ENCODE measurements at regions not wholly inside any gene's neighbourhood (a gene's known extent, or its start where the extent isn't known, plus 50 kb on each side); places are given as distances from the start of the nearest gene placed in this dataset.
A peak's percentile ranks its signal among the peaks of the same experiment; 100 is the strongest.

GRCh38 chr1:223038288-223039006 is 104.6 kb downstream of the TLR5 start:
- no peak for DNase-seq
- Histone ChIP-seq H3K4me3 (ENCODE audit: low read depth, low read length) (no peak overlapping the region), H3K9me3 (no peaks in the 10 kb centered on the region), H3K36me3 (ENCODE audit: control insufficient read depth, insufficient read depth, low read length) (no peaks in the 10 kb centered on the region), H3K27me3 (replicated peaks; ENCODE audit: control insufficient read depth, insufficient read depth, low read length) (no peaks in the 10 kb centered on the region), H3K4me1 (peaks cover 4% of the 10 kb centered on the region; the same call in 1 of the 2 replicates)
- ChIA-PET POLR2A (no interaction called here), CTCF (no interaction called here)
- no TSS peak for BruUV-seq (replicated peaks)
- Mint-ChIP-seq H3K9me3 (ENCODE audit: unreplicated experiment) (no peaks in the 10 kb centered on the region), H3K4me1 (ENCODE audit: low read depth, unreplicated experiment) (no peaks in the 10 kb centered on the region), H3K36me3 (ENCODE audit: insufficient read depth, unreplicated experiment) (no peaks in the 10 kb centered on the region), H3K4me3 (ENCODE audit: unreplicated experiment) (no peak overlapping the region), H3K27me3 (ENCODE audit: insufficient read depth, unreplicated experiment) (no peaks in the 10 kb centered on the region), H3K27ac (ENCODE audit: unreplicated experiment) (no peak overlapping the region)
- intact Hi-C loops (cut with micrococcal nuclease; ENCODE audit: unreplicated experiment) = no loop called here
- TF ChIP-seq CTCF (IDR thresholded peaks at IDR 0.05; ENCODE audit: insufficient read depth in 1 of 2, low read depth in 1 of 2, low read length in 1 of 2, severe bottlenecking in 1 of 2, unreplicated experiment in 1 of 2) = no peak

- ChIA-PET POLR2A (no interaction called here), CTCF (no interaction called here)
- Histone ChIP-seq H3K9me3 (no peaks in the 10 kb centered on the region; the same call in 1 of the 2 replicates), H3K27me3 (replicated peaks; ENCODE audit: control insufficient read depth, insufficient read depth, low read length) (no peaks in the 10 kb centered on the region), H3K36me3 (ENCODE audit: control insufficient read depth, insufficient read depth, low read length) (no peaks in the 10 kb centered on the region), H3K4me3 (ENCODE audit: low read depth, low read length) (no peak overlapping the region), H3K4me1 (peaks cover 4% of the 10 kb centered on the region; the same call in 1 of the 2 replicates)
- Mint-ChIP-seq H3K4me3 (ENCODE audit: unreplicated experiment) (no peak overlapping the region), H3K36me3 (ENCODE audit: insufficient read depth, unreplicated experiment) (no peaks in the 10 kb centered on the region), H3K27me3 (ENCODE audit: insufficient read depth, unreplicated experiment) (no peaks in the 10 kb centered on the region), H3K9me3 (ENCODE audit: unreplicated experiment) (no peaks in the 10 kb centered on the region), H3K27ac (ENCODE audit: unreplicated experiment) (no peak overlapping the region), H3K4me1 (ENCODE audit: low read depth, unreplicated experiment) (no peaks in the 10 kb centered on the region)
- TF ChIP-seq CTCF (IDR thresholded peaks at IDR 0.05; ENCODE audit: insufficient read depth in 1 of 2, low read depth in 1 of 2, low read length in 1 of 2, severe bottlenecking in 1 of 2, unreplicated experiment in 1 of 2) = no peak
- no peak for DNase-seq
- intact Hi-C loops (cut with micrococcal nuclease; ENCODE audit: unreplicated experiment) = no loop called here
- no TSS peak for BruUV-seq (replicated peaks)
These were observed 103.1 kb downstream of the TLR5 start for GRCh38 chr1:223039990-223040389.

GRCh38 chr1:223041481-223041880 is 101.6 kb downstream of the TLR5 start:
- H3K27me3 ChIP-seq (replicated peaks; ENCODE audit: control insufficient read depth, insufficient read depth, low read length) = no peaks in the 10 kb centered on the region
- TF ChIP-seq CTCF (IDR thresholded peaks at IDR 0.05; ENCODE audit: insufficient read depth in 1 of 2, low read depth in 1 of 2, low read length in 1 of 2, severe bottlenecking in 1 of 2, unreplicated experiment in 1 of 2) = no peak
- no peak overlapping the region for H3K4me3 ChIP-seq (ENCODE audit: low read depth, low read length)
- Mint-ChIP-seq H3K27me3 (ENCODE audit: insufficient read depth, unreplicated experiment) (no peaks in the 10 kb centered on the region), H3K27ac (ENCODE audit: unreplicated experiment) (peak overlapping the region; percentile 14), H3K4me3 (ENCODE audit: unreplicated experiment) (no peak overlapping the region), H3K36me3 (ENCODE audit: insufficient read depth, unreplicated experiment) (peaks cover 5% of the 10 kb centered on the region), H3K4me1 (ENCODE audit: low read depth, unreplicated experiment) (peaks cover 7% of the 10 kb centered on the region), H3K9me3 (ENCODE audit: unreplicated experiment) (peaks cover 12% of the 10 kb centered on the region)
- BruUV-seq (replicated peaks) = no TSS peak
- POLR2A ChIA-PET = no interaction called here
- H3K36me3 ChIP-seq (ENCODE audit: control insufficient read depth, insufficient read depth, low read length) = no peaks in the 10 kb centered on the region
- intact Hi-C loops (cut with micrococcal nuclease; ENCODE audit: unreplicated experiment) = no loop called here
- peaks cover under 1% of the 10 kb centered on the region; the same call in 1 of the 2 replicates for H3K9me3 ChIP-seq
- CTCF ChIA-PET = no interaction called here
- peaks cover 4% of the 10 kb centered on the region; the same call in 1 of the 2 replicates for H3K4me1 ChIP-seq
- DNase-seq = peak; percentile 30 to 74

Data from Caco-2 (cell line).